ENCODE measurements at regions not wholly inside any gene's neighbourhood (a gene's known extent, or its start where the extent isn't known, plus 50 kb on each side); places are given as distances from the start of the nearest gene placed in this dataset.

DNA sequence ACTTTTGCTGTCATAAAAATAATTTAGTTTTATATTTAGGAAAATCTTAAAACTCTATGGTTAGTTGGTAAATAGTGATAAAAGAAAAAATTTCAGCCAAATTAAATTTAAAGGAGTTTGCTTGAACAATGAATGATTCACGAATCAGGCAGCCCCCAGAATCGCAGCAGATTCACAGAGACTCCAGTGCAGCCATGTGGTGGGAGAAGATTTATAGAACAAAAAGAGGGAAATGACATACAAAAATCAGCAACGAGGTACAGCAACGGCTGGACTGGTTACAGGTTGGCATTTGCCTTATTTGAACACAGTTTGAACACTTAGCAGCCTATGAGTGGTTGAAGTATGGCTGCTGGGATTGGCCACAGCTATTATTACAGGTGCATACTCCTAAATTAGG lies 96.4 kb upstream of the MYCBP2 start:
- Mint-ChIP-seq H3K27me3 (ENCODE audit: unreplicated experiment) (no peaks in the 10 kb centered on the region), H3K9me3 (ENCODE audit: low read depth, unreplicated experiment) (no peaks in the 10 kb centered on the region), H3K36me3 (ENCODE audit: insufficient read depth, unreplicated experiment) (no peaks in the 10 kb centered on the region), H3K4me1 (ENCODE audit: low read depth, unreplicated experiment) (no peaks in the 10 kb centered on the region), H3K4me3 (ENCODE audit: low read depth, unreplicated experiment) (no peak overlapping the region), H3K27ac (ENCODE audit: unreplicated experiment) (no peak overlapping the region)
- DNase-seq: no peak
- intact Hi-C loops (cut with micrococcal nuclease; ENCODE audit: unreplicated experiment): no loop called here
- BruUV-seq (replicated peaks): no TSS peak
- TF ChIP-seq, protein P1, sequence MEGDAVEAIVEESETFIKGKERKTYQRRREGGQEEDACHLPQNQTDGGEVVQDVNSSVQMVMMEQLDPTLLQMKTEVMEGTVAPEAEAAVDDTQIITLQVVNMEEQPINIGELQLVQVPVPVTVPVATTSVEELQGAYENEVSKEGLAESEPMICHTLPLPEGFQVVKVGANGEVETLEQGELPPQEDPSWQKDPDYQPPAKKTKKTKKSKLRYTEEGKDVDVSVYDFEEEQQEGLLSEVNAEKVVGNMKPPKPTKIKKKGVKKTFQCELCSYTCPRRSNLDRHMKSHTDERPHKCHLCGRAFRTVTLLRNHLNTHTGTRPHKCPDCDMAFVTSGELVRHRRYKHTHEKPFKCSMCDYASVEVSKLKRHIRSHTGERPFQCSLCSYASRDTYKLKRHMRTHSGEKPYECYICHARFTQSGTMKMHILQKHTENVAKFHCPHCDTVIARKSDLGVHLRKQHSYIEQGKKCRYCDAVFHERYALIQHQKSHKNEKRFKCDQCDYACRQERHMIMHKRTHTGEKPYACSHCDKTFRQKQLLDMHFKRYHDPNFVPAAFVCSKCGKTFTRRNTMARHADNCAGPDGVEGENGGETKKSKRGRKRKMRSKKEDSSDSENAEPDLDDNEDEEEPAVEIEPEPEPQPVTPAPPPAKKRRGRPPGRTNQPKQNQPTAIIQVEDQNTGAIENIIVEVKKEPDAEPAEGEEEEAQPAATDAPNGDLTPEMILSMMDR (IDR thresholded peaks at IDR 0.05; ENCODE audit: unreplicated experiment): no peak
- CTCF ChIA-PET: no interaction called here

DNA sequence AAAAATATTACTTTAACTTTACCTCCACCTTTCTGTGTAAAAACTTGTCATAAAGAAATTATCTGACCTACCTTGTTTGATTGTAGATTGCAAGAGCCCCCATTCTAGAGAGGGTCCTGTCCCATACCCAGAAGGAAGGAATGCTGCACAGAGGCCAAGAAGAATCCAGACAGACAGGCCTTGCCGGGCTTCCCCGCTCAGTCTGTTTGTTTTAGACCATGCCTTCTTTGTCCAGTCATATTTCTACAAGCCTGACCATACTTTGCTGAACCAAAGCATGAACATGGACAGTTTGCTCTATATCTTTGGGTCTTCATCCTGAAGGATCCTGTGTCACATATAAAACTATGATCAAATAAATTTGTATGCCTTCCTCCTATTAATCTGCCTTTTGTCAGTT lies 95.8 kb upstream of the MYCBP2 start:
- H3K36me3 Mint-ChIP-seq (ENCODE audit: insufficient read depth, unreplicated experiment): no peaks in the 10 kb centered on the region
- CTCF ChIA-PET: no interaction called here
- no peaks in the 10 kb centered on the region for H3K4me1 Mint-ChIP-seq (ENCODE audit: low read depth, unreplicated experiment)
- DNase-seq: peak; percentile 1
- H3K9me3 Mint-ChIP-seq (ENCODE audit: low read depth, unreplicated experiment): no peaks in the 10 kb centered on the region
- BruUV-seq (replicated peaks): no TSS peak
- no peak overlapping the region for H3K27ac Mint-ChIP-seq (ENCODE audit: unreplicated experiment)
- H3K4me3 Mint-ChIP-seq (ENCODE audit: low read depth, unreplicated experiment): no peak overlapping the region
- no peaks in the 10 kb centered on the region for H3K27me3 Mint-ChIP-seq (ENCODE audit: unreplicated experiment)
- TF ChIP-seq, protein P1 (IDR thresholded peaks at IDR 0.05; ENCODE audit: unreplicated experiment): no peak
- intact Hi-C loops (cut with micrococcal nuclease; ENCODE audit: unreplicated experiment): no loop called here

DNA sequence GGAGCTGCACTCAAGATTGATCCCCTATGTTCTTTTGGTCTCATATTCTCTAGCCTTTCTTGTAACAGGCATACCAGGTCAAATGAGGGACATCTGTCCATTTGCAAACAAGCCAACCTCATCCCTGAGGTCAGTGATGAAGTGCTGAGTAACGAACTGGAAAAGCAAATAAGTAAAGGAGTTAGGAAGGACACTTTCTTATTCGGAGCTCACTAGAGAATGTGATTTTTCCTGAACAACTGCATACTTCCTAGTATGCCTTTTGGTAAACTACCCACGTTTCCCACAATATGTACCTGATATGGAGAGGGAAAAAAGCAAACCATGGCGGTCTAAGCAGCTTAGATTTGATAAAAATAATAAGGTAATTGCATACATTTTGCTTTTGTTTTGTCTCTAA lies 91.0 kb upstream of the MYCBP2 start:
- H3K4me3 Mint-ChIP-seq (ENCODE audit: low read depth, unreplicated experiment): no peak overlapping the region

DNA sequence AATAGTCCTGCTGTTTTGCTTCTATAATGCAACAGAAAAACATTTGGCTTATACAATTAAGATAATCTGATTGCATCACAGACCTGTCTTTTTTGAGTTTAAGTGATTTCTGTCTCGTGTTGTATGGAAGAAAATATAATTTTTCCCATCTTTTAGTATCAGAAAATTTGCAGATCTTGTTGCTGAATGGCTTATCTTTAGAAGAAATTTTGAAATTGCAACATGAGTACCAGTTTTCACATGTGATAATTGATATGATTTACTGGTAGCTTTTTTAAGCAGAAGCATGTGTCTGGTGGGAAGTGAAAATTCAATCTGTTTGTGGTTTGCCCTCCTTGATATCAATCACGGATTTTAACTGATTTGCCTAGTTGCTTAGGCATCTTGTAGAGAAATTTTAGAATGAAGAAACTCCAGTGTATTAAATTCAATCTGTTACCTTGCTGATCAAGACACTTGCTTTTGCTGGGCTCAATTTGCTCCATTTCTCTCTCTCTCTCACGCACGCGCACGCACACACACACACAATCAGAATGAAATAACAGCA lies 89.8 kb upstream of the MYCBP2 start:
- no peaks in the 10 kb centered on the region for H3K9me3 Mint-ChIP-seq (ENCODE audit: low read depth, unreplicated experiment)
- H3K4me1 Mint-ChIP-seq (ENCODE audit: low read depth, unreplicated experiment): no peaks in the 10 kb centered on the region
- intact Hi-C loops (cut with micrococcal nuclease; ENCODE audit: unreplicated experiment): no loop called here
- CTCF ChIA-PET: no interaction called here
- TF ChIP-seq, protein P1 (IDR thresholded peaks at IDR 0.05; ENCODE audit: unreplicated experiment): no peak
- H3K36me3 Mint-ChIP-seq (ENCODE audit: insufficient read depth, unreplicated experiment): no peaks in the 10 kb centered on the region
- no peak overlapping the region for H3K27ac Mint-ChIP-seq (ENCODE audit: unreplicated experiment)
- no TSS peak for BruUV-seq (replicated peaks)
- no peaks in the 10 kb centered on the region for H3K27me3 Mint-ChIP-seq (ENCODE audit: unreplicated experiment)
- DNase-seq: no peak
- H3K4me3 Mint-ChIP-seq (ENCODE audit: low read depth, unreplicated experiment): no peak overlapping the region

More for the DNA sequence above, 91.0 kb upstream of the MYCBP2 start:
- intact Hi-C loops (cut with micrococcal nuclease; ENCODE audit: unreplicated experiment): no loop called here
- TF ChIP-seq, protein P1 (IDR thresholded peaks at IDR 0.05; ENCODE audit: unreplicated experiment): no peak
- CTCF ChIA-PET: no interaction called here
- no peak for DNase-seq
- H3K27me3 Mint-ChIP-seq (ENCODE audit: unreplicated experiment): no peaks in the 10 kb centered on the region
- H3K27ac Mint-ChIP-seq (ENCODE audit: unreplicated experiment): no peak overlapping the region
- H3K4me1 Mint-ChIP-seq (ENCODE audit: low read depth, unreplicated experiment): no peaks in the 10 kb centered on the region
- no peaks in the 10 kb centered on the region for H3K36me3 Mint-ChIP-seq (ENCODE audit: insufficient read depth, unreplicated experiment)
- no TSS peak for BruUV-seq (replicated peaks)
- H3K9me3 Mint-ChIP-seq (ENCODE audit: low read depth, unreplicated experiment): no peaks in the 10 kb centered on the region

All from Calu3 (cell line).